ENCODE measurements at regions not wholly inside any gene's neighbourhood (a gene's known extent, or its start where the extent isn't known, plus 50 kb on each side); places are given as distances from the start of the nearest gene placed in this dataset.

DNA sequence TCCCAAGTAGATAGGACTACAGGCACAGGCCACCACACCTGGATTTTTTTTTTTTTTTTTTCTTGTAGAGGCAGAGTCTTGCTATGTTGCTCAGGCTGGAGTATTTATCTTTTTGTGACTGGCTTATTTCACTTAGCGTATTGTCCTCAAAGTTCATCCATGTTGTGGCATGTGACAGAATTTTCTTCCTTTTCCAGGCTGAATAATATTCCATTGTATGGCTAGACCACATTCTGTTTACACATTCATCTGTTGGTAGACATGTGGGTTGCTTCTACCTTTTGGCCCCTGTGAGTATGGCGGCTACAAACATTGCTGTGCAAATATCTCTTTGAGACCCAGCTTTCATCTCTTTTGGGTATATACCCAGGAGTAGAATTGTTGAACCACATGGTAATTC, 160.2 kb upstream of the SMAD3 start:
- TF ChIP-seq POLR2A (IDR thresholded peaks at IDR 0.05) (no peak), POLR2AphosphoS5 (IDR thresholded peaks at IDR 0.05) (no peak), EP300 (IDR thresholded peaks at IDR 0.05; ENCODE audit: low read depth) (no peak)
- TF ChIP-seq, protein P1, sequence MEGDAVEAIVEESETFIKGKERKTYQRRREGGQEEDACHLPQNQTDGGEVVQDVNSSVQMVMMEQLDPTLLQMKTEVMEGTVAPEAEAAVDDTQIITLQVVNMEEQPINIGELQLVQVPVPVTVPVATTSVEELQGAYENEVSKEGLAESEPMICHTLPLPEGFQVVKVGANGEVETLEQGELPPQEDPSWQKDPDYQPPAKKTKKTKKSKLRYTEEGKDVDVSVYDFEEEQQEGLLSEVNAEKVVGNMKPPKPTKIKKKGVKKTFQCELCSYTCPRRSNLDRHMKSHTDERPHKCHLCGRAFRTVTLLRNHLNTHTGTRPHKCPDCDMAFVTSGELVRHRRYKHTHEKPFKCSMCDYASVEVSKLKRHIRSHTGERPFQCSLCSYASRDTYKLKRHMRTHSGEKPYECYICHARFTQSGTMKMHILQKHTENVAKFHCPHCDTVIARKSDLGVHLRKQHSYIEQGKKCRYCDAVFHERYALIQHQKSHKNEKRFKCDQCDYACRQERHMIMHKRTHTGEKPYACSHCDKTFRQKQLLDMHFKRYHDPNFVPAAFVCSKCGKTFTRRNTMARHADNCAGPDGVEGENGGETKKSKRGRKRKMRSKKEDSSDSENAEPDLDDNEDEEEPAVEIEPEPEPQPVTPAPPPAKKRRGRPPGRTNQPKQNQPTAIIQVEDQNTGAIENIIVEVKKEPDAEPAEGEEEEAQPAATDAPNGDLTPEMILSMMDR (IDR thresholded peaks at IDR 0.05), result no peak

Measured in transverse colon (tissue), 4 donors.